Activated CD8-positive, alpha-beta memory T cell treated with anti-CD3 and anti-CD28 coated beads, Interleukin-2, amount 50 U/mL, for 24 hours (primary cell): ENCODE measurements at regions not wholly inside any gene's neighbourhood (a gene's known extent, or its start where the extent isn't known, plus 50 kb on each side); places are given as distances from the start of the nearest gene placed in this dataset.

Source experiments
- DNase-seq: peaks from one replicate; pipeline ENCODE4 v3.0.0-alpha.2; 2020; ENCODE audit errors: extremely low read depth

DNA sequence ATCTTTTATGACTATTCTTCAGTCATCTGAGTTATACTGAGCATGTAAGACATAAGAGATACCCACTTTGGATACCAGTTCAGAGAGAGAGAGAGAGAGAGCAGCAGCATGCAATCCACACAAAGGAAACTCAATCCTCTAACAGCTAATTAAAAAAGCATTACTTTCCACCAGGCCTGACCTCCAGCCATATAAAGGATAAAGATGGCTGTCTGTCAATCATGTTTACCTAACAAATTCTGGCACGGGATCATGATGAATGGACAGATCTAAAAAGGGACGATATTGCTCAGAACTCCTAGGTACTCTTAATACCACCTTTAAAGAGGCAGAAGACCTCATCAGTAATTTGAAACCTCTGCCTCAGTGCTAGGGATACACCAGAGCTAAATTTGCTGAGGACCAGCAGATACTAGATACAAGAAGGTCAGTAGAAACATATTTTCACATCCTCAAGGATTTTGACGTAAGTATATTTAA, 159.2 kb downstream of the RPS12 start:
- DNase-seq, result no peak

DNA sequence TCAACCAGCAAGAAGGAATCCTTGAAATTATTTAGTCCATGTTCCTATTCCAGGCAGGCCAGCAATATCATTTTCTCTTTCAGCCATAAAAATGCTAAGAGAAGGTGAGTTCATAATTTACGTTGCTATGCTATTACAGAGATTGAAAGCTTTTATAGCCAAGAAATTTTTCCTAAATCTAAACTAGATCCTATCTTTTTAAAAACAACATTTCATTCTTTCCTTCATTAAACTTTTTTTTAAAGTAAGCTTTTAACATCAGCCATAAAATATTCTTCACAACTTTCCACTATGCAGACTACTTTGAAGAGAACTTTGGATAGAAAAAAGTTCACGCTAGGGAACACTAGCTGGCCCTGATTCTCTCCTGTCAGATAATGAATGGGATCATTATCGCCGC, 159.8 kb downstream of the RPS12 start:
- no peak for DNase-seq

DNA sequence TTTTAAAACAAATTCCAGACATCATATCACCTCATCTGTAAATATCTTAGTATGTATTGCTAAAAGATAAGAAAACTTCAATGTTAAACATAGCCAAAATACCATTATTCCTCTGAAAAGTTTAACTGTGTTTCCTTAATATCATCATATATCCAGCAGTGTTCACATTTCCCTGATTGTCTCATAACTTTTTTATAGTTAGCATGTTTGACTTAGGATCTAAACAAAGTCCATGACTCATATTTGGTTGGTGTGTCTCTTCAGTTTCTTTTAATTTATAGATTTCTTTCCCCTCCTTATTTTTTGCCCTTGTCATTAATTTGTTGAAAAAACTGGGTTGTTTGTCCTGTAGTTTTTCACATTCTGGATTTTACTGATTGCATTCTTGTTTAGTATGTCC, 163.0 kb downstream of the RPS12 start:
- DNase-seq, result no peak

DNA sequence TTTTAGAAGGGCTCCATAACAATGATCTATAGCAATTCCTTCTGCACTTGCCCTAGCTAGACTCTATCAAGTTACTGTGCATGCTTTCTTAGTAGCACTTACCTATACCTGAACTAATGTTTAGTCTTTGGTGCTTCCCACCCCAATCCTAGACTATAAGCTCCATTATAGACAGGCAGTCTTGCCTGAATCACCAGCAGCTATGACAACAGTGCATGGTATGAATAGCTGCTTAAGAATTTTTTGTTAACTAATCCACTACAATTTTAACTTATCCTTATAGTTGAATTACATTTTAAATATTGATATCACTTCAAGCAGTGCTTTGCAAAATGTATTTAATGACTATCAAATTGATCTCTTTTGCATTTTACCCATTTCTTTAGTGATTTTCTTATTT, 164.3 kb downstream of the RPS12 start:
- DNase-seq, result no peak

DNA sequence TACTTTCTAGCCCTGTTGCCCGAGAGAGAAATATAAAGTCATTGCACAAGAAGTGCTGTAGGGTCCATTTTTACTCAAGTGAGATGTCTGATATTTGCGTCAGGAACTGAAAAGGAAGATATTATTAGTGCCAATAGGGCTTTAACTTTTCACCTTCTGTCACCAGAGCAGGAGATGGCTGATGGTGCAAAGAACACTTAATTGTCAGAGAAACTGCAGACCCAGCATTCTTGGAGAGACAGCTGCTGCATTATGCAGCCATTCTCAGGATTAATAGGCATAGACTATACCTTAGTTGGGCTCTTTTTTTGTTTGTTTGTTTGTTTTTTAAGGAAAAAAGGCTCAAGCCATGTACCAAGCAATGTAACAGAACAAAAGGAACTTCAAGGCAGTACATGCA, 179.4 kb downstream of the RPS12 start:
- DNase-seq, result no peak

DNA sequence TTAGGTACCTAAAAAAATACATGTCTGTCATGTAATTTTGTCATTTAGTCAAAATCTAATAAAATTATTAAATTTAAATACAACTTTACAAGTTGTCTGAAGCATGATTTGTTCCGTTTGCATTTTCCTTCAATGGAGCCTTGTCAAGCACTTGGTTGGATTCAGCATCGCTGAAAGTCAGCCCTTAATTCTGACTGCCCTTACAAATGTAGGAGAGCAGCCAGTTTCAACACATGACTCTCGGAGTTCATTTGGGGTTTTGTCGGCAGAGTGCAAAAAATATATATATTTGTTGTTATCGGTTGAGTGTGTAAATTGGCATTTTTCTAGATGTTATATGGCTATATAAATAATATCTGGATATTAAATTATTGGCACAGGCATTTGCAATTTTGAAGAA, 180.6 kb downstream of the RPS12 start:
- no peak for DNase-seq

DNA sequence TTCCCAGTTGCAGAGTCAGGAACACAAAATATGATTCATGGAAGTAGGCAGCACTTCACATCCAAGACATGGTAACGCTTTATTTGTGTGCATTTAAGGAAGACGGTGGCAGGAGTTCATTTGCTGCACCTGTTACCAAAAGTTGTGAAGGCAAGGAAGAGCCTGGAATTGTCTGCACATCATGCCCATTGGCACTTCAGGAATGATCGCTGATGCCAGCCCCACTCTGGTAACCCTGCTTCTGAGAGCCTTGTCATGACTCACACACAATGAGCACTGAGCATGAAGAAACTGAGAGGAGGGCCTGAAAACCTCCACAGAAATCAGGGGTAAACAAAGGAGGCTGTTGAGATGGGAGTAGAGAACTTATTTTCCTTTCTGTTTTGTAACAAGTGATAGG, 181.1 kb downstream of the RPS12 start:
- no peak for DNase-seq

DNA sequence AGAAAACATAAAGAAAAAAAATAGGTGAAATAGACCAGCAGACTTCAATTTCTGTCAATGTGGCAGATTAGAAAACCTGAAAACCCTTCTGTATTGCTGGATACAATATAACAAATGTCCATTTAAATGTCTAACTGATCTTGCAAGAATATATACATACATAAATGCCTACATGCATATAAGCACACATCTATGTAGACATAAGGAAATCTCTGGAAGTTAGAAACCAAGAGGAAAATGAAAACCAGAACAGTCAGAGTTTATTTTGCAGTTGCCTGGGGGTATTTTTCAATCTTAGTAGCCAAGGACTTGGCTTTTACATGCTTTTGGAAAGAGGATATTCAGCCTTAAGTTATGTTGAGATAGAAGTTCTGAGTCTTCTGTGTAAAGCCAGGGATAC, 184.0 kb downstream of the RPS12 start:
- no peak for DNase-seq

DNA sequence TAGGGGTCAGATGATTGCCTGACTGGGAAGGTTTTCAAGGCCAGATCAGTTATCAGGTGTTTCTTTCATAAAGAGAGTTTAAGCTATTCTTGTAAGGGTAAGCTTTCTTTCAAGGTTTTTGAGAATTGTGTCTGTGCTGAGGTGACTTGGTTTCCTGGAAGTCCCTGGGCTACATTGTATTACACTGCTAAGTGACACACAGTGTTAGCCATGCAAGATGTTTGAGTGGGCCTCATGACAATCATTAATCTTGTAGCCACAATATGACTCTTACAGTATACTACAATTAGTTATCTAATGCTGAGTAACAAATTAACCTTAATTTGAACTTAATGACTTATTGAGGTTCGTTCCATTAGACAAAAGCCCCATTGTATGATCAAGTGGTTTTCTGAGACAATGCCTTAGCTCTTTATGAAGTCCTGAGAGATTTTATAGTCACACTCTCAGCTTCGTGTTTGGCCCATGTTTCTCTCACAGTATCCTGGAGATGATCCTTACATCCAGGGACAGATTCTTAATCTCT, 186.7 kb downstream of the RPS12 start:
- no peak for DNase-seq

DNA sequence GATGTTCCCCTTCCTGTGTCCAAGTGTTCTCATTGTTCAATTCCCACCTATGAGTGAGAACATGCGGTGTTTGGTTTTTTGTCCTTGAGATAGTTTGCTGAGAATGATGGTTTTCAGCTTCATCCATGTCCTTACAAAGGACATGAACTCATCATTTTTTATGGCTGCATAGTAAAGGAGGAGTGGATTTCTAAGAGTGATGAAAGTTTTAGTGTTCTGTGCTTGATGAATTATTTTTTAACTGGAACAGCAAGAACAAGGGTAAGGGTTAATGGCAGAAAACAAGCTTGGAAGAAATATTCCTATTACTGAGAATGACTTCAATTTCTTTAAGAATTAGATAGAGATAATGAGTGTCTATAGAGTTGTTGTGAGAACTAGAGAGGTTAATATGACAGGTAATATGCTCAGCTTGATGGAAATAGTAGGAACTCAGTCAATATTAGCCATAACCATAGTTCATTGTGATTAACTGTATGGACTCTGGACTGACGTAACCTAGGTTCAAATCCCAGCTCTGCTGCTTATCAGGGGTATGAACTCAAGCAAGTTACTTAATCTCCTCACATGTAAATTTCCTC, 190.0 kb downstream of the RPS12 start:
- no peak for DNase-seq

DNA sequence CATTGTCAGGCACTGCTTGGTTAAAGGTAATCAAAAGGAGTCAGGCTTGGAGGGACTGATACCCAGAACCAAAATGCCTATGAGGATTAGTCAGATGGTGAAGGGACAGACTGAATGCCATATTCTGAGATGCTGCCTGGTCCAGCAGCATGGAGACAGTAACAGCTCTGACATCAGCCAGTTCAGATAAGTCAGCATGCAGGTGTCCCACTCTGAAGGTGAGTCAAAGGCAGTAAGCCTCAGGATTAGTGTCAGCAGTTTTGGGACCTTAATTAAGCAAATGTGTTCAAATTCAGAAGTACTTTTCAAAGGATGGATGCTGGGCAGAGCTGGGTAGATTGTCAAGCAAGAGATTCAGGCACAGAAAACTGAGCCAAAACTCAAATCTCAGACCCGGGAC, 198.4 kb downstream of the RPS12 start:
- DNase-seq, result no peak

DNA sequence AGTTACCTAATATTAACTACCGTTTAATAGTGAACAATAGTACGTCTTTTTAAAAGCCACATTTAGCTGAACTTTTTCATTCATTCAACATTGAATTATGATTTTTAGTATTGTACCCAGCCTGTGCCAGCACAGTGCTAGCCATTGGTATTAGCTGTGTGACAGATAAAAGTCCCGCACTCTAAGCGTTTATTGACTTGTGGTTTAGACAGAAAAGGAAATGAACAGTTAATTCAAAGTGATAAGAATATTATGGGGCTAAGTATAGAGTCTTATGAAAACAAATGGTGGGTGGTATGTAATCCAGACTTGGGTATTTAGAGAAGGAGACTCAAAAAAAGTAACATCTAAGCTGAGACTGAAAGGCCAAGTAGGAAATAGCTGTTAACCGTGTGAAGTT, 202.3 kb downstream of the RPS12 start:
- no peak for DNase-seq

DNA sequence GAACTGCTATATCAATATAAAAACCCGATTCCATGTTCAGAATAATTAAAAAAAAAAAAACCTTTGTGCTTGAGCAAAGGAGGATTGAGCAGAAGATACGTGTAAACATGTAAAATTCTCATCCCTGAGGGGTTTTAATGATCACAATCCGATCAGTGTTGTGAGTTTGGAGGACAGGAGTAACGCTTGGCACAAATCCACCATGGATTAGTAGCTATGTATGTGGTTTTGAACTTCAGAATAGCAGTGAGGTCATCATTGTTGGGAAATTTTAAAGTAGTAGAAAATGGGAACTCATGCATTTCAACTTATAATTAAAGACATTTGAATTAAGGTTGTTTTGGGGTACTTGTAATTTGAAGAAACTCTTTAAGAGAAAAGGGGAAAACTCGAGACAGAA, 203.2 kb downstream of the RPS12 start:
- DNase-seq, result no peak

DNA sequence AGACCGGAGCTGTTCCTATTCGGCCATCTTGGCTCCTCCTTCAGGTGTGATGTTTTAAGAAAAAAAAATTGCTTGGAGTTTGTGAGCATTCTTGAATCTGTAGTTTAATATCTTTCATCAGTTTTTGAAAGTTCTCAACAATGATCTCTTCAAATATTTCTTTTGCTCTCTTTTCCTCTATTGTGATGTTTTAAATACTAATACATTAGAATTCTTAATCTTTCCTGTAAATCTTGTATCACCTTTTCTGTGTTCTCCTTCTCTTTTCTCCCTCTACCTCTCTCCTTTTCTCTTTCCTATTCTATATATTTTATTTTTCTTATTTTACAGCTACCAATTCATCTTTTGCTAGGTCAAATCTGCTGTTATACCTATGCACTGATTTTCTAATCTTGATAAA, 212.3 kb downstream of the RPS12 start:
- DNase-seq, result no peak

DNA sequence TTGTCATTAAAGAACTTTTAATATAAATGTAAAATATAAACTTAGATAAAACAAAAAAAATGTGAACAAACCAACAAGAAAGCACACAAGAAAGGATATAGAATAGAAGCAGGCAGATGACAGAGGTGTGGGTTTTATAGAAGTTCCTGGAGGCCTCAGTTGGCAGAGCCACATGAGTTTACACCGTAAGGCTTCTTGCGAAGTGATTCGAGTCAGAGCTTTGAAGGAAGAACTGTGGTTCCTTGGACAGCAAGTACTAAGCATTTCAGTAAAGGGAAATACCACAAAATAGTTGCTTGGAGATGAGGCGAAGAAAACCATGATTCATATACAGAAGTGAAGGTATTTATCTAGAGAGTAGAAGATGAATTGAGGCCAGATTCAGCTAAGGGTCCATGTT, 207.9 kb upstream of the EYA4 start:
- no peak for DNase-seq

DNA sequence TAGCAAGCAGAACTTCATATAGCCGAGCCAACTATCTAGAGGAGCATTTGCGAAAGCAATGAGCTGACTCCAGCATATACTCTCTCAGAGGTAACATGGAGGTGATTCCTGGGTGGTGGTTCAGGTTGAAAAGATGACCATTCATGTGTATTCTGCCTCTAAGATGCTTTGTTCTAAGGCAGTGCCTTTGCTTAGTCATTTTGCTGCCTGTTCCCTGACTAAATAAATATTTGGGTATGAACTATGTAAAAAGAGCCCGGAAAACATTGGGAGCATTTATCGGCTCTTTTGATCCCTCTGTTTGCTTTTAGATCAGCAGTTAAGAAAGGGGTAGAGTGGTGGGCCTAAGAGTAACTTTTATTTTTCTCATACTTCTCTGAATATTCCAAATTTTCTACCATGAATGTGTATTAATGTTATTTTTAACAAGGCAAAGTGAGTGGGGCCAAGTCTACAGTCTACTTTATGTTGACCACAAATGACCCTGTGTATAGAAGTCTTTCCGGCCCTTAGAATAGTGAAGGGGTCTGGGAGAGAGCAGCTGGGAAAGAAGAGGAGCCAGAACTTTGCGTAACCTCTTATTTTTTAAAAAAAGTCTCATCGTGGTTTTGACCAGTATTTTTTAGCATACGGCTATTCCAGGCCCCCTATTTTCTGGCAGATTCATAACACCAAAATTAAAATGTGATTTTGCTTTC, 206.5 kb upstream of the EYA4 start:
- DNase-seq, result no peak

DNA sequence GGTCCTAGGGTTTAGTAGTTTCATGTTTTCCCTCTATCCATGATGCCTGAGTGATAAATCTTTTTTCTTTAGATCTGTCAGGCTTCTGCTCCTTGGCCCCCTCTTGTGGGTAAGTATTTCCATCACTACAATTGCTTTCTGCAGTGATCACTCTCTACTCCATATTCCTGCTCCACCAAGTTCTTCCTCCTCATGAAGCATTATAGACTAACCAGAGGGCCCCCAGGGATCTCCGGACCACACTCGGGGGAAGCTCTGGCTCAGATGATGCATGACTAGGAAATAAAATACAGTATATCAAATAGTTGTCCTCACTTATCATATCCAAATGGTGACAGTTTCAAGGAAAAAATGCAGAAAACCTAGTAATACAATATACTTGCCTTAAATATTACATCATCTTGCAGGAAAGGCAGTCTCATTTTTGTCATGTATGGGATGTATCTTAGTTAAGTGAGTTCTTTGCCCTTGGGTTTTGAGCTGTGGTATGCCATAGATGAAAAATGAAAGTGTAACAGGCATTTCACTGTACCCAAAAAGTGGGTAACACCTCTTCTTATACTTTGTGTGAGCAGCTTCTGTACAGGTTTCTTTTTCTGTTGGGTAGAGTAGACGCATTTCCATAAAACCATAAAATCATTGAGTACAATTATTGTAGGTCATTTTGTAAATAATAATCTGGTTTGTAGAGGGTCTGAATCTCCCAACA, 200.9 kb upstream of the EYA4 start:
- no peak for DNase-seq

DNA sequence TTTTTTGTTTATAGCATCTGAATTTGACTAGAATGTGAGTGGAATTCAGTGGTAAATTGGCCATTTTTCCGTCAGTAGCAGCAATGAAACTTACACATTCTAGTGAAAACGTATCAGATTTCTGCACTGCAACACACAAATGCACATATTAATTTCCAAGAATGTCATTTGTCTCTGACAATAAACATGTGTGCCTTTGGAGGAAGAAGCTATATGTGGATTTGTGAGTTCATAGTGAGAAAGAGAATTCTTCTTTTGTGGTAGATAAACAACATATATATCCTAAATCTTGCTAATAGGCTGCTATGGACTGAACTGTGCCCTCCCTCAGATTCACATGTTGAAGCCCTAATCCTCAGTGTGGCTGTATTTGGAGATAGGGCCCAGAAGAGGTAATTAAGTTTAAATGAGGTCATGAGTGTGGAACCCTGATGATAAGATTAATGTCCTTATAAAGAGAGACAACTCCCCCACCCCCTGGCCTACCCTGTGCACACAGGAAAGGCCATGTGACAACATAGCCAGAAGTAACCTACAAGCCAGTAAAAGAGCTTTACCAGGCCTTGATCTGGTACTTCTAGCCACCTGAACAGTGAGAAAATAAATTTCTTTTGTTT, 200.2 kb upstream of the EYA4 start:
- no peak for DNase-seq

DNA sequence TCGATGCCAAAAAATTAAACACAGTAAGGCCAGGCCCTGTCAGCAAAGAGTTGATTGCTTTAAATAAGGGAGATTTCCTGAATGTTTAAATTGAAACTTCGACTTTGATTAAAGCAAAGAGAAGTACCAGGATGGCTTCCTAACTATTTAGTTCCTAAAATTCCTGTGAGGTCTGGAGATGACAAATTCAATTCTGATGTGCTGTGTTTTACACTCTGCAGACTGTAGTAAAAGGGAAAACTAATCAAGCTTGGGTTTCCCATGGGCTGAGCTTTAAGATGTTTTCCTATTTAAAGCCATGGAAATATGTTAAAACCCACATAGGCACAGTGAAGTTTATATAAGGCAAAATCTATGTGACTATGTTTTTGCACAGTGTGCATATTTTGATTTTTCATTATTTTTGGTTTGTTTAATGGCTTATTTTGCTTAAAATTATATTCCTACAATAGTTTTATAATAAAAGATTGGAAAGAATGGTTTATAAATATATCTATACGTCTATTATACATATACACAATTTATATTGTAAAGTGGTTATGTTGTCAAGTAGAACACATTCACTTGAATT, 198.5 kb upstream of the EYA4 start:
- no peak for DNase-seq

DNA sequence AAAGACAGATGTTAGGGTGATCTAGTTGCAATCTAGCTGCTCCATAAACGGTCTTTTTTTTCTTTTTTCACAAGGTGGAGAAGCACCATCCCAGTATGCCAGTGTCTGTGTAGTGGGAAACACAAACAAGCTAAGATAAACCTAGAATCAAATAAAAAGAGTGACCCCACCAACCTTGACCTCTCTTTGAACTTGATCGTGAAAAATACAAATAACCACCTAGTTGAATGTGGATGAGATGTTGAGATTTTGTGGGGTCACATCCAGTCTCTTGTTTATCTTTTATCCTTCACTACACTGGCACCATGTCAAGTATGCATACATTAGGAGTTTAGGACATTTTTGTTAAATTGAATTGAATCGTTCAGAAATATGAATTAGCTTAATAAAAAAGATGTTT, 194.6 kb upstream of the EYA4 start:
- no peak for DNase-seq

DNA sequence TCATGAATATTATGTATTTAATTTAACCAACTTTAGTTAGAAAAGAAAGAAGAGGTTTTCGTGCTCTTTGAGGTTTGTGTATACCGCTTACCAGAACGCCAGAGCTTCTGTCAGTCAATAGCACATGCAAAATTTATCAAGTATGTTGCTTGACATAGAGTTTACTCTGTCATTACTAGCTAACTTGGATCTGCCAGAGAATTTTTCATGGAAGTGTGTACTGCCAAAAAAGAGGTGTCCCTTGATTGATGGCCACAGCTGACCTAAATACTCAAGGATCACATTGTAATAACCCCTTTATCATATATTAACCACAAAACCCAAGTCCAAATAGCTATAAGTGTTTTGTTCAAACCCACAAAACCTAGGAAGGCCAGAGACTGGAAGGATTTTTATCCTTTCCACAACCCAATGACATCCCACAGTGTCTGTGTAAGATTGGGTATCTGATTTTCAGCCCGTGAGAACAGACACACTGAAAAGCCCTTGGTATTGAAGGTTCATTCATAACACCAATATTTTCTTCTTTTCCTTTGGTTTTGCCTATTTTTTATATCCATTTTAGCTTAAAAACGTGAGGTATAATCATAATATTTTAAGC, 194.0 kb upstream of the EYA4 start:
- DNase-seq, result no peak

DNA sequence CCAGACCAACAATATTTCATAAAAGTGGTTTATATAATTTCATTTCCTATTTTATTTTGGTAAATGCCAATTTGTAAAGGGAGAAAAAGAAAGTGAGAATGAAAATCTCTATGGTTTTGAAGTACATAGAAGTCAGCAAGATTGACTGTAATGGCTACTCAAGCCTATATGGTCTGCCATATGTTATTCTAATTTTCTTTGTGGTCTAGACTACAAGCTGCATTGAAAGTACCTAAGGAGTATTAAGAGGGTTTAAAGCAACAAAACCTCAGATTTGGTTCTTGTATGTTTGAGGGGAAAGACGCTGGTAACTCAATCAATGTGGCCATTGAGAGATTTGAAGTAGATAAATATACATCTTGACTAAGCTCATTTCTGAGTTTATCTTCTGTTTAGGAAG, 193.5 kb upstream of the EYA4 start:
- no peak for DNase-seq
